HG03354 (cell line): ENCODE measurements at regions not wholly inside any gene's neighbourhood (a gene's known extent, or its start where the extent isn't known, plus 50 kb on each side); places are given as distances from the start of the nearest gene placed in this dataset.
"Not testable (repeated sequence)": the region's sequence is repeated elsewhere in the genome, so short reads cannot be mapped to it uniquely, and the experiment has no call there.

Experiments
- ATAC-seq: cut with Tn5 transposase; IDR thresholded peaks from one replicate; pipeline ENCODE4 v1.9.1; 2021; ENCODE audit warnings: mild to moderate bottlenecking; ENCODE audit not compliant: unreplicated experiment, poor library complexity, severe bottlenecking

DNA sequence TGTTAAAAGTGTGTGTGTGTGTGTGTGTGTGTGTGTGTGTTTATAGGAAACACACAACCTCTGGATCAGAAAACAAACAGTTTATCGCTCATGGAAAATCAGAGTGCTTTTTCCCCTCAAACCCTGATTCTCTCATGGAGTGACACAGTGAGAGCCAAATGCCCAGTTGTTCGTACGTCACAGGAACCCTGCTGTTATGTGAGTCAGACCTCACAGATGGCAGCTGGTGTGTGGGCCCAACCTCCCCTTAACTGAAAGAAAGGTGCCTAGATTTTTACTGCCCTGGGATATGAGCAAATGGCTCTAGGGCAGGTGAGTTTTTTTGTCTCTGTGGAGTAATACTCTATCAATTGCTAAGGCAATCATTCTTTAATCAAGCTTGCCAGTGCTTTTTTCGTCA lies 1788.1 kb downstream of the BRINP3 start:
- no peak for ATAC-seq

DNA sequence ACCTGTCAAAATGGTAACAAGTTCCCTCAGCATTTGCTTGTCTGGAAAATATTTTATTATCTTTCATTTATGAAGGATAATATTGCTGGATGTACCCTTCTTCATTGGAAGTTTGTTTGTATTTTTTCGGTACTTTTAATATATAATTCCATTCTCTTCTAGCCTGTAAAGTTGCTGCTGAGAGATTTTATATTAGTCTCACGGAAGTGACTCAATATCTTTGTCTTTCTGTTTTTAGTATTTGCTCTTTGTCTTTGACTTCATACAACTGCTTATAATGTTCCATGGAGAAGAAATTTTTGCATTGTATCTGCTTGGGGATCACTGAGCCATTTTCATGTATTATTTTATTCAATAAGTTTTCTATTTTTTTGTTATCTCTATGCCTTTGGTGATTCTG lies 1777.5 kb downstream of the BRINP3 start:
- no peak for ATAC-seq

DNA sequence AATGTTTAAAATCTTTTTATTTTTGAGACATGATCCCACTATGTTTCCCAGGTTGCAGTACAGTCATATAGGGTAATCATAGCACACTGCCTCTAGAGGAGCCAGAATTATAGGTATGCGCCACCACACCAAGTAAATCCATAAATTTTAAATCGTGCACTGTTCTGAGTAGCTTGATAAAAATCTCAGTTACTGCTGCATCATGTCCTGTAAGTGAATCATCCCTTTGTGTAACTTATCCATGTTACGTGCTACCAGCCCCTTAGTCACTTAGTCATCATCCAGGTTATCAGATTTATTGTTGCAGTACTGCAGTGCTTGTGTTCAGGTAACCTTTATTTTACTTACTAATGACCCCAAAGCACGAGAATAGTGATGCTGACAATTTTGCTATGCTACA lies 1770.9 kb downstream of the BRINP3 start:
- no peak for ATAC-seq

DNA sequence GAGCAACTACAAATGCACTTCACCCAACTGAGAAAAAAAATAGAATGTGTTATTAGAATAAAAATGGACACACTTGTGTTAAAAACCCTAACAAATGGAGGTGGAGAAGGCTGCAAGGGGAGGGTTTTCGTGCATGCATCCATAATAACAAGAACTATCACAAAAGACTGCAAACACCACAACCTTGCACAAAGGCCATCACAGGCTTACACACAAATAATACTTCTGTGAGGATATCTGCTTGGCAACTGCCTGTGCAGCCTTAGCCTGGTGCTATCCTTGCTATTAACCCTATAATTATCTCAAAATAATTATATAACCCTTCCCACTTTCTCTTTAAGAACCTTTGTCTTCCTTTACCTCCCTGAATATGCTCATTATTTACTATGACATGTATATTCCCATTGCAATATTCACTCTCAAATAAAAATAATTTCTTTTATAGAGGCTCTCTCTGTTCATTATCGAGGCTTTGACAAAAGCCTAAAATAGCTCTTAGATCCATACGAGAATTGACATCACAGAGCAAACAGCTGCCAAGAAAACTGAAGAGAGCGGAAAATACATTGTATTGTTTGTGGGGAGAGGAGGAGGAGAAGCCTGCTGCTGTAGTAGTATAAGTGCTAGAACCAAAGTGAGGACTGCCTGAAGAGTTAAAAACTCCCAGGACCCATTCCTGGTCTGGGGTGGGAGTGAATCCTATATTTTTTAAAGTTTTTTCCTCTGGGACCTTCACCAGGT lies 1768.7 kb downstream of the BRINP3 start:
- ATAC-seq, result no peak

DNA sequence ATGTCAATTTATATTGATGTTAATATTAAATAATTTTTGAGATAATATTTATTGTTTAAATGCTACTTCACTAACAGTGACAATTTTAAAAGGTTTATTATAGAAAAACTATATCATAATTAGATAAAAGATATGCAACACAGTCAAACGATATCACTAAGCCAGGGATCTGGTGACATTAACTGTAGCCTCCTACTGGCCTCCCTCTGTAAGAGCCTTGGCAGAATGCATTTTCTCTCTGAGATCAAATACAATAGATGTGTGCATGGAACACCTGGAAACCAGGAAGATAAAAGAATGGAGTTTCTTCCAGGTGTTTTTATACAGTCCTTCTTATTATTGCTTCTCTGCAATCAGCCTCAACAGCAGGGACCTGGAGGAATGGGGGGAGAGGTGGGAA lies 1762.1 kb downstream of the BRINP3 start:
- no peak for ATAC-seq

DNA sequence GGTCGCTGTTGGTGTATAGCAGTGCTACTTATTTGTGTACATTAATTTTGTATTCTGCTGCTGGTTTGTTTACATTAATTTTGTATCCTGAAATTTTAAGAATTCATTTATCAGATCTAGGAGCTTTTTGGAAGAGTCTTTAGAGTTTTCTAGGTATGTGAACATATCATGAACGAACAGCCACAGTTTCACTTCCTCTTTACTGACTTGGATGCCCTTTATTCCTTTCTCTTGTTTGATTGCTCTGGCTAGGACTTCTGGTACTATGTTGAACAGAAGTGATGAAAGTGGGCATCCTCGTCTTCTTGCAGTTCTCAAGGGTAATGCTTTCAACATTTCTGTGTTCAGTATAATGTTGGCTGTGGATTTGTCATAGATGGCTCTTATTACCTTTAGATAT lies 1757.9 kb downstream of the BRINP3 start:
- ATAC-seq, result no peak

DNA sequence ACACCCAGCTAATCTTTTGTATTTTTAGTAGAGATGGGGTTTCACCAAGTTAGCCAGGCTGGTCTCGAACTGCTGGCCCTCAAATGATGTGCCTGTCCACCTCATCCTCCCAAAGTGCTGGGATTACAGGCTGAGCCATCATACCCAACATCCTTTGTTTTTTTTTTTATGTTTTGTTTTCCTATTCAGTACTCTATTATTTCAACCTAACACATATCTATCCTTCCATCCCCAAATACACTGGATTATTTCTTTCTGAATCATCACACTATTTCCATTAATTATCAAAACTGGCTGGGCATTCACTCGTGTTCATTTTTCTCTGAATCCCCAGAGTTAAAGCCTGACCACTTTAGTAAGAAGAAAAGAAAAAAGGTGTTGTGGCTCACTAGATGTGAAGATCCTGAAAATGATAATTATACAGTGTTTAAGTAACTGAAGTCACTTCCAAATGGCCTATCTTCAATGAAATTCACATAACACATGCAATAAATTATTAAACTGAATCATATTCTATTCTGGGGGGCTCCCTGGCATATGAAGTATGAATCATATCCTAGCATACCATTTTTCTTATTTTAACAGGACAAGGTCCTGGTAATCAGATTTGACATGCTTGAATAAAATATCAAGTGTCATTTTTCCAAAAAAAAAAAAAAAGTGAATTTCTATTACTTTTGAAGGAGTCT lies 1754.2 kb downstream of the BRINP3 start:
- ATAC-seq, result no peak

DNA sequence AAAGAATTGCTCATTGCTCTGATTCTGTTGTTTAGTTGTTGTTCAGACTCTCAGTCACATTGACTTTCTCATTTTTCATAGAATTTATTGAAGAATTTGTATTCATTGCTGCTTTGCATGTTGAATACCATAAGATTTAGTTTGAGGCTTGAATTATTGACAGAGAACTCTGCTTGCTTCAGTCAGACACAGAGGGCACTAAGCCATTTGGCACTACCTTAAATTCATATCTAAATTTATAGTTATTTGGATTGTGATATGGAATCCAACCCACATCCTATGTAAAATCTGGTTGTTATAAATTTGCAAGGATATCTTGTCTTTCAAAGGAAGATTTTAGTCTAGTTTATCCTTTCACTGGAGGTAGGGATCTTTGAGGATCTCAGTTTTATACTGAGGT lies 1748.6 kb downstream of the BRINP3 start:
- no peak for ATAC-seq

DNA sequence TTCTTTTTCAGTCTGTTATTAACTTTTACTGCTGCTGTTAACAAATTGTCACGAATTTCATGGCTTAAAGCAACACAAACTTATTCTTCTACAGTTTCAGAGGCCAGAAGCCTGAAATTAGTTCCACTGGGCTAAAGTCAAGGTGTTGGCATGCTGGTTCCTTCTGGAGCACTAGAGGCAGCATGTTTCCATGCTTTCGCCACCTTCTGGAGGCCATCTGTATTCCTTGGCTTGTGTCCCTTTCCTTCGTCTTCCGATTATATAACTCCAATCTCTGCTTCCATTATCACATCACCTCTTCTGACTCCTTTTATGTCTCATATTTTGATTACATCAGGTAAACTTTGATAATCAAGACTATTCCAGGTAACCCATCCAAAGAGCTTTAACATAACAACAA lies 1742.1 kb downstream of the BRINP3 start:
- ATAC-seq, result no peak

DNA sequence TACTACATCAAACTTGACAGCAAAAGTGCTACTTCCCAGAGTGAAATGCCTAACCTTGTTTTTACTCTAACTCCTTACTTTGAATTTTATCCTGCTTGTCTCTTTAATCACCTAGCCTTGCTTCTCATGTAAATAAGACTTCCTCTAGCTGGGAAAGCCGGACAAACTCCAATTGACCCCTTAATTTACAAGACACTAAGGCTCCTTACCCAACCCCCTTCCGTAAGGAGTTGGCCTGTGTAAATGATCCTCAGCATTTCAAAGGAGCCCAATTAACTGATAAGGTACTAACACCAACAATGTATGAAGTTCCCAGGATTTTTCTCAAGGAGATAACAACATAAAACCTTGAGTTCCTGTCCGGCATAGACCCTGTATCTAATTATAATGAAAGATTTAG lies 1728.4 kb downstream of the BRINP3 start:
- not testable (repeated sequence) for ATAC-seq

DNA sequence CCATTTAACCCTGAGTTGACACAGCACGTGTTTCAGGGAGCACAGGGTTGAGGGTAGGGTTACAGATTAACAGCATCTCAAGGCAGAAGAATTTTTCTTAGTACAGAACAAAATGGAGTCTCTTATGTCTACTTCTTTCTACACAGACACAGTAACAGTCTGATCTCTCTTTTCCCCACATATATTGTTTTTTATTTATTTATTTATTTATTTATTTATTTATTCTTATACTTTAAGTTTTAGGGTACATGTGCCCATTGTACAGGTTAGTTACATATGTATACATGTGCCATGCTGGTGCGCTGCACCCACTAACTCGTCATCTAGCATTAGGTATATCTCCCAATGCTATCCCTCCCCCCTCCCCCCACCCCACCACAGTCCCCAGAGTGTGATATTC lies 1725.6 kb downstream of the BRINP3 start:
- not testable (repeated sequence) for ATAC-seq

DNA sequence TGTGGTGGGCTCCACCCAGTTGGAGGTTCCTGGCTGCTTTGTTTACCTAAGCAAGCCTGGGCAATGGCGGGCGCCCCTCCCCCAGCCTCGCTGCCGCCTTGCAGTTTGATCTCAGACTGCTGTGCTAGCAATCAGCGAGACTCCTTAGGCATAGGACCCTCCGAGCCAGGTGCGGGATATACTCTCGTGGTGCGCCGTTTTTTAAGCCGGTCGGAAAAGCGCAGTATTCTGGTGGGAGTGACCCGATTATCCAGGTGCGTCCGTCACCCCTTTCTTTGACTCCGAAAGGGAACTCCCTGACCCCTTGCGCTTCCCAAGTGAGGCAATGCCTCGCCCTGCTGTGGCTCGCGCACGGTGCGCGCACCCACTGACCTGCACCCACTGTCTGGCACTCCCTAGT lies 1719.9 kb downstream of the BRINP3 start:
- ATAC-seq, result not testable (repeated sequence)

DNA sequence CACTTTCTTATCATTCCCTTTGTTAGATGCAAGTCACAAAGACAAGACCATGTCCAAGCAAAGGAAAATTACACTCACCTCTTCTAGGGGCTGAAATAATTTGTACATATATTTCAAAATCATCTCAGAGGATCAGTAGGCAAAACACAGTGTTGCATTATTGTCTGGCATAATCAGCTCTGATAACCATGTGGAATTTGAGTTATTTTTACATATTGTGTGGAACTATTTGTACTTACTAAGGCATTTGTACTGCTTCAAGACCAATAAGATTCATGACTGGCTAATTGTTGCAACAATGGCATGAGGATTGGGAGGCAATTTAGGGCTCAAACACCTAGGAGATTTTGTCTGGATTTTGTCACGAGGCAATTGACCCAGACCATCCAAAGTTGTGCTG lies 1716.4 kb downstream of the BRINP3 start:
- ATAC-seq, result no peak

DNA sequence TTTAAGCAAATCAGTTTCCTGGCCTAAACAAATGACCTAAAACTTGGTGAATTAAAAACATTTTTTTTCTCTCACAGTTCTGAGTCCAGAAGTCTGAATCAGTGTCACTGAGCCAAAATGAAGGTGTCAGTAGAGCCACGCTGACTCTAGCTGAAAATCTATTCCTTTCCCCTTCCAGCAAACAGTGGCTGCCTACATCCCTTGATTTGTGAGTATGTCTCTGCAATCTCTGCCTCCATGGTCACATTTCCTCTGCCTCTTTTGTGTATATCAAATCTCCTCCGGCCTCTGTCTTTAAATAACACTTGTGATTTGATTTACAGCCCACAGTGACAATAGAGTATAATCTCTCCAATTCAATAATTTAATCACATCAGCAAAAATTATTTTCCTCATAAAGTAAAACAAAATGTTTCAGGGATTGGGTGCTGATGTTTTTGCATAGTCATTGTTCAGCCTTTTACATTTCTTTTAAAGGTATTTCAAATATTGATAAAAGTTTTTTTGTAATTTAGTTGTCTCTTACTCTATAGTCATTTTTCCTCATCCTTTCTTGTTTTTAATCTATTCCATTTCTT lies 1715.4 kb downstream of the BRINP3 start:
- no peak for ATAC-seq

DNA sequence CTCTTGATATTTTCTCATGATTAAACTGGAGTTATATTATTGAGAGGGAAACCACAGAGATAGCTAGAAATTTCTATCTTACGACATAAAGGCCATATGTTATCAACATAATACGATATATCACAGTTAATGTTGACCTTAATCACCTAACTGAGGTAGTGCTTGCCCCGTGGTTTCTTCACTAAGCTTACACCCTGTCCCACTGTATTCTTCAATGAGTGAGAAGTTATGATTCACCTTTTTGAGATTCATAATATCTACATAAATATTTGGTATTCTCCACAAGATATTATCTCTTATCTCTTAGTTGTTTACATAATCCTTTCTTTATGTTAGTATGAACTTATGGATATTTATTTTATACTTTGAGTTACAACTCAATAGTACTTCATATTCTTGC lies 1714.1 kb downstream of the BRINP3 start:
- ATAC-seq, result no peak

DNA sequence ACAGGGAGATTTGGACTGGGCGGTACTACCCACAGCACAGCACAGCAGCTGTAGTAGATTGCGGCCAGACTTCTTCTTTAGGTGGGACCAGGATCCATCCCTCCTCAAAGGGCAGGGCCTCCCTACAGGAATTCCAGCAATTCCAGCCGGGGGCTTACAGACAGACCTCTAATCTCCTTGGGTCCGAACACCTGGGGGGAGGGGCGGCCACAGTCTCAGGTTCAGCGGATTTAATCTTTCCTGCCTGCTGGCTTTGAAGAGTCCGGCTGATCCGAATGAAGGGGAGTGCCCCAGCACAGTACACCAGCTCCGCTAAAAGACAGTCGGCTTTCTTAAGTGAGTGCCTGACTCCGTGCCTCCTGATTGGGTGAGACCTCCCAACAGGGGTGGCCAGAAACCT lies 1708.5 kb downstream of the BRINP3 start:
- ATAC-seq, result no peak

DNA sequence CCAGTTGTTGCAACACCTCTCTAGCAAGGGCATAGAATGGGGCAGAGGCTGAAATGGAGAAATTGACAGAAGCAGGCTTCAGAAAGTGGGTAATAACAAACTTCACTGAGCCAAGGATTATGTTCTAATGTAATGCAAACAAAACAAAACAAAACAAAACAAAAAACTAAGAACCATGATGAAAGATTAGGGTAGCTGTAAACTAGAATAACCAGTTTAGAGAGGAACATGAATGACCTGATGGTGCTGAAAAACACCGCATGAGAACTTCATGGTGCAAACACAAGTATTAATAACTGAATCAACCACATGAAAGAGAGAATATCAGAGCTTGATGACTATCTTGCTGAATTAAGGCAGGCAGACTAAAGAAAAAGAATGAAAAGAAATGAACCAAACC lies 1707.7 kb downstream of the BRINP3 start:
- no peak for ATAC-seq

DNA sequence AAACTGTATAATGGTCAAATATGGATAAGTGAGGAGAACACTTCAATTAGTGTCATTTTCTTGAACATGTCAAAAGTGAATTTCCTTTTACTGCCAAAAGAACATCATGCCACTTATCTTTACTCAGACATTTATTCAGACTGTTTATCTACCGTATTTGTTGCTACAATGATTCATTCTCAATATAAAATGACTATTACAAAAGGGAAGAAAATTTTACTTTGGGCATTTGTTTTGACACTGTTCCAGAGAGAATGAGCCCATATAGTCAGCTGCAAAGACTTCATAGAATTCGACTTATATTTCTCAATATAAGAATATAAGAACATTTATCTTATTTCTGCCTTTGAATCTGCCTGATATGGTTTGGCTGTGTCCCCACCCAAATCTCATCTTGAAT lies 1699.1 kb downstream of the BRINP3 start:
- ATAC-seq, result no peak

DNA sequence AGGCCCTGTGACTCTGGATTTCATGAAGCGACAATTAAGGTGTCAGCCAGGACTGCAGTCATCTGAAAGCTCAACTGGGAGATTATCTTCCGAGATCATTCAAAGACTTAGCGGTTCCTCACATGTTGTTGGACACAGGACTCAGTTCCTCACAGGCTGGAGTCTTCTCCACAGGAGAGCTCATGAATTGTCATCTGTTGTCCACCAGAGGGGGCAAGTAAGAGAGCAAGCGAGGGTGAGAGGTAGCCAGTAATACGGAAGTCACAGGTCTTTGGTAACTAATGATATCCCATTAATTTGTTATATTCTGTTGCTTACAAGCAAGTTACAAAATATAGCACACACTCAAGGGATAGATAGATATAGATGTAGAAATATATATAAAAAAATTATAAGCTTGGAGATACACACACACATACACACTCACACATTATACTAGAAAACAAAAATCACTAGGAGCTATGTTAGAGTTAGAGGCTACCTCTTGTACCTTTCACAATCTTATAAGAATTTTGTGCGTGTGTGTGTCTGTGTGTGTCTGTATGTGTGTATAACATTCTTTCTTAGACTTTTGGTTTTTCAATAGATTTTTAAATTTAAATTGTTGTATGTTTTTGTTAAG lies 1695.3 kb downstream of the BRINP3 start:
- ATAC-seq, result peak; percentile 98

DNA sequence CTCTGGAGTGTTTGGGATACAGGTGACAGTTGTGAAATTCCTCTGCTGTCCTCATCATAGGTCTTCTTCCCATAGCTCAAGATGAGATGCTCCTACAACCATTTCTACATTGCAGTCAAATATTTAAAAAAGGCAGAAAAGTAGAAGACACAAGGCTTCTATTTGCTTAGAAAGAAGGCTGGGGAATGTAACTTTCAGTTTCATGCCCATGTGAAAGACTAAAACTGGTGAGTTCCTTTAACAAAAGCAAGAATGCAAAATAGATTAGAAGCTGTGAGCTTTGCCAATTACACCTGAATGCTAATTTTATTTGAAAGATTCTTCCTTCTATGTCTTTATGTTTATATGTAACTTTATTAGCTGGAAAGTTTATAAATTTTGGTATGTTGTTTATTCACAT lies 1682.7 kb downstream of the BRINP3 start:
- ATAC-seq, result no peak

DNA sequence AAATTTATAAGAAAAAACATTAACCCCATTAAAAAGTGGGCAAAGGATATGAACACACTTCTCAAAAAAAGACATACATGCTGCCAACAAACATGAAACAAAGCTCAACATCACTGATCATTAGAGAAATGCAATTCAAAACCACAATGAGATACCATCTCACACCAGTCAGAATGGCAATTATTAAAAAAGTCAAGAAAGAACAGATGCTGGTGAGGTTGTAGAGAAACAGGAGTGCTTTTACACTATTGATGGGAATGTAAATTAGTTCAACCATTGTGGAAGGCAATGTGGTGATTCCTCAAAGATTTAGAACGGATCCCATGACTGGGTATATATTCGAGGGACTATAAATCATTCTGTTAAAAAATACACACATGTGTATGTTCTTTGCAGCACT lies 1665.5 kb downstream of the BRINP3 start:
- not testable (repeated sequence) for ATAC-seq
